AG09309 (cell line): ENCODE measurements at regions not wholly inside any gene's neighbourhood (a gene's known extent, or its start where the extent isn't known, plus 50 kb on each side); places are given as distances from the start of the nearest gene placed in this dataset.

Experiments used
- DNase-seq: peaks from one replicate; pipeline ENCODE4 v3.0.0-alpha.2; 2010; ENCODE audit warnings: low read depth
- H3K4me3 ChIP-seq: 2 replicates; pipeline ENCODE4 v1.5.1; 2011; ENCODE audit warnings: mild to moderate bottlenecking, low read depth, low read length, moderate library complexity; ENCODE audit not compliant: control insufficient read depth
- TF ChIP-seq, protein P1 (sequence below): IDR thresholded peaks from 2 replicates; pipeline ENCODE4 v1.5.1; 2011; ENCODE audit warnings: mild to moderate bottlenecking, low read depth, low read length, inconsistent platforms; ENCODE audit not compliant: insufficient read depth, control insufficient read depth; ENCODE audit errors: missing control alignments

DNA sequence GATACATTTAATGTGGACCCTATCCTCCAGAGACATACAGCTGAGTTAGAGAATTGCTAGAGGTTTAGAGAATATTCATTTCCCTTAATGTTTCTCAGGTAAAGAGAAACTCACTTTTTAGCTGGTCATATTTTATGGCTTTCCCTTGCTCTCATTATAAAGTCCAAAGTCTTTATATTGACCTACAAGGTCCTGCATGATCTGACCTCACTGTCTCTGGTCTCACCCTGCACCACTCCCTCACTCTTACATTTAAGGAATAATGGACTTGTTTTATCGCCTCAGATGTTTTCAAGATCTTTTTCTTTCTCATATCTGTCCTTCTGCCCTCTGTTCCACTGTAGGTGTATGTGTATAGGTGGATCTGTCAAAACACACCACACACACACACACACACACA lies 597.3 kb downstream of the PLCL1 start:
- DNase-seq = no peak
- TF ChIP-seq, protein P1, sequence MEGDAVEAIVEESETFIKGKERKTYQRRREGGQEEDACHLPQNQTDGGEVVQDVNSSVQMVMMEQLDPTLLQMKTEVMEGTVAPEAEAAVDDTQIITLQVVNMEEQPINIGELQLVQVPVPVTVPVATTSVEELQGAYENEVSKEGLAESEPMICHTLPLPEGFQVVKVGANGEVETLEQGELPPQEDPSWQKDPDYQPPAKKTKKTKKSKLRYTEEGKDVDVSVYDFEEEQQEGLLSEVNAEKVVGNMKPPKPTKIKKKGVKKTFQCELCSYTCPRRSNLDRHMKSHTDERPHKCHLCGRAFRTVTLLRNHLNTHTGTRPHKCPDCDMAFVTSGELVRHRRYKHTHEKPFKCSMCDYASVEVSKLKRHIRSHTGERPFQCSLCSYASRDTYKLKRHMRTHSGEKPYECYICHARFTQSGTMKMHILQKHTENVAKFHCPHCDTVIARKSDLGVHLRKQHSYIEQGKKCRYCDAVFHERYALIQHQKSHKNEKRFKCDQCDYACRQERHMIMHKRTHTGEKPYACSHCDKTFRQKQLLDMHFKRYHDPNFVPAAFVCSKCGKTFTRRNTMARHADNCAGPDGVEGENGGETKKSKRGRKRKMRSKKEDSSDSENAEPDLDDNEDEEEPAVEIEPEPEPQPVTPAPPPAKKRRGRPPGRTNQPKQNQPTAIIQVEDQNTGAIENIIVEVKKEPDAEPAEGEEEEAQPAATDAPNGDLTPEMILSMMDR = no peak
- no peak overlapping the region for H3K4me3 ChIP-seq

DNA sequence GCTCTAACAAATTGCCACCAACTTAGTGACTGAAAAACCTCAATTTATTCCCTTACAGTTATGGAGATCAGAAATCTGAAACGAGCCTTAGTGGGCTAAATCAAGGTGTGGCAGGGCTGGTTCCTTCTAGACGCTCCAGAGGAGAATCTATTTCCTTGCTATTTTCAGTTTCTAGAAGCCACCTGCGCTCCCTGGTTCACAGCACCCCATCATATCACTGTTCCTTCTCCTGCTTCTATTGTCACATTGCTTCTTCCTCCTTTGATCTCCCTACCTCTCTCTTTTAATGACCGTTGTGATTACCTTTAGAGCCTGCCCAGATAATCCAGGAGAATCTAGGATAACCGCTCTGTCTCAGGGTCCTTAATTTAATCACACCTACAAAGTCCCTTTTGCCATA lies 596.6 kb downstream of the PLCL1 start:
- TF ChIP-seq, protein P1 = no peak
- no peak overlapping the region for H3K4me3 ChIP-seq
- no peak for DNase-seq

DNA sequence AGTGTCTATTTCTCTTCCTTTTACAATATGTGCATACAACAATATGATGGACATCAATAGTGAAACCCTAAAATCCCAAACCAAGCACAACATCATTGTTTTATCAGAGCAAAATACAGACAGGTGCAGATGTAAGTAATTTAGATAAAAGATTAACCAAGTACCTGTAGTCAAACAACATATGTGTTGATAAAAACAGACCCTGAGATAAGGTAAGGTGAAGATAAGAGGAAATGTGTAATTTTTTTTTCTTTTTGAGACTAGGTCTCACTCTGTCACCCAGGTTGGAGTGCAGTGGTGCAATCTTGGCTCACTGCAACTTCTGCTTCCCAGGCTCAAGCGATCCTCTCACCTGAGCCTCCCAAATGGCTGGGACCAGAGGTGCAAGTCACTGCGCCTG lies 589.8 kb downstream of the PLCL1 start:
- H3K4me3 ChIP-seq = no peak overlapping the region
- DNase-seq = no peak
- TF ChIP-seq, protein P1 = no peak

DNA sequence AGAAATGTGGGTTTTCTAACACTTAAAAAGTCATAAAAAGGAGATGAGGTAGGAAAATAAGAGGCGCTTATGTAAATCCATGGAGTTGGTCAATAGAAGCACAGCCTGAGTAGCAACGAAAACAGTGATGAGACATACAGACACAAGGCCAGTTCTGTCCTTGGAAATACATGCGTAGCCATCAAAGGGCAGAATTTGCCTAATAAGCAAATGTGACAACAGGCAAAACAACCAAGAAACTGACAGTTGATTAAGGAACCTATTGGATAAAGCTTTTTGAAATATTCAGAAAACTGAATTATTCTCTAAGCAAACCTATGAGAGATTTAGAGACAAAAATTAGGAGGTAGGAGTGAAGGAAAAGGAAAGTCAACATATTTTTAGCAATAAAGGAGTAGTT lies 586.3 kb downstream of the PLCL1 start:
- TF ChIP-seq, protein P1 = no peak
- DNase-seq = no peak
- H3K4me3 ChIP-seq = no peak overlapping the region

DNA sequence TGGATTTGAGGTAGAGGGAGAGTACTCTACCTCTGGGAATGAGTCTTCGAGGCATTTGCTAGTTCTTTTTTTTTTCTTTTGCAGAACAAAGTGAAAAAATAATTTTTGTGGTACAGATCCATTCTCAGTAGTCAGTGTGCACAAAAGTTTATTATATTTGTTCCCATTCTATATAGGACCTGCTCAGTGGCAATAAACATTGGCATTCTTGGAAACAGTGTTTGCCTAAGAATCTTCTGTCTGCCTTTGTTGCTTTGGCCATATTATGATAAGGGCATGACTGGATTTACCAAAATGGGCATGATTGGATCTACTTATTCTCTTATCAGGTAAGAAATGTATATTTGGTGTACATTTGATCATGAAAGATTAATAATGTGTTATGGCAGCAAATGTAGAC lies 583.3 kb downstream of the PLCL1 start:
- DNase-seq = no peak
- TF ChIP-seq, protein P1 = no peak
- H3K4me3 ChIP-seq = no peak overlapping the region

DNA sequence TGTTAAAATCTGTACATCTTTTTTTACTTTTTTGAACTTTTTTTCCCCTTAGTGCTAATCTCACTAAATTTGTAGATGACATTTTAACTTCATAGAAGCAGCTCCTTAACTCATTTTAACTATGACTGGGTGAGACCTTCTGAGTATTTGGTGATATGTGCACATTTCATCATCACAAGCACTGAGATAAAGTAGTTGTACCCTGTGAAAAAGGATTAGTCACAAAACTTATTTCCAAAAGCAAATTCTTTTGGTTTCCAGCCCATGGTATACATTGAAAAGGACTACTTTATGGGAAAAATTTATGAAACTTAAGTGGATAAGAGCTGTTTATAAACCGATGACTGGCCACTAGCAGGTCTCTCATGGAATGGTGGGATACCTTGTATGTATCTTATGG lies 581.5 kb downstream of the PLCL1 start:
- DNase-seq = no peak
- TF ChIP-seq, protein P1 = no peak
- H3K4me3 ChIP-seq = no peak overlapping the region

DNA sequence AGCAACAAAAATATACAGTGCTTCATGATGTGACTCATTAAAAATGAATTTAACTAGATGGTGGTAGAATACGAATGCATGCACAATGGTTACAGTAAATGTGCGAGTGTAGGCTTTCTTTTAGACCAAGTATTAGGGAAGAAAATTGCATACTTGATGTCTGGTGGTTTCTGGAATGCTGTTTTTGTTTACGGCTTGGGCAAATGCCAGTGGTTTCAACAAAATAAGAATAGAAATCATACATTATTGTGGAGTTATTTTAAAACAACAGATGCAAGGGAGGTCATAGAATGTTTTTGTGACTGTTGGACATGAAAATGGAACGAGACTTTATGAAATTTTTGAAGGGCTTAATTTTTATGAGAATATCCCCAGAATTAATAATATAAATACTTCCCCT lies 580.9 kb downstream of the PLCL1 start:
- DNase-seq = no peak
- no peak overlapping the region for H3K4me3 ChIP-seq
- TF ChIP-seq, protein P1 = no peak
